A172 (cell line): ENCODE measurements at regions not wholly inside any gene's neighbourhood (a gene's known extent, or its start where the extent isn't known, plus 50 kb on each side); places are given as distances from the start of the nearest gene placed in this dataset.

Source experiments
- DNase-seq: peaks from one replicate; pipeline ENCODE4 v3.0.0-alpha.2; 2015; ENCODE audit warnings: low spot score

DNA sequence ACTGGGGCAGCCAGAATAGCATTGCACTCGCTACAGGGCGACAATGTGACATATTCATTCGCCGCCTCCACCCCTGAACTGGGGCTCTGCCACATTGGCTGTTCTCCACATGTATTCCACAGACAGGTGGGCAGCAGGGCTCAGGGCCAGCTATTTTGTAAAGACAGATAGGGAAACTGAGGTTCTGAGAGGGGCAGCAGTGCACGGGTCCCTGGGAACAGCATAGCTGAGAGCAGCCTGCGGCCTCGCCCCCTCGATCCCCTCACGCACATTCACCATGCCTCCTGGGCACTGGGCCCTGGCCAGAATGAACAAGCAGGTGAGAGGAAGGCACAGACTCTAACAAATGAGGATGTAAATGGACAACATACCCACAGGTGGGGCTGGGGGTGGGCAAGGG, 75.0 kb upstream of the SPATA12 start:
- DNase-seq = no peak

DNA sequence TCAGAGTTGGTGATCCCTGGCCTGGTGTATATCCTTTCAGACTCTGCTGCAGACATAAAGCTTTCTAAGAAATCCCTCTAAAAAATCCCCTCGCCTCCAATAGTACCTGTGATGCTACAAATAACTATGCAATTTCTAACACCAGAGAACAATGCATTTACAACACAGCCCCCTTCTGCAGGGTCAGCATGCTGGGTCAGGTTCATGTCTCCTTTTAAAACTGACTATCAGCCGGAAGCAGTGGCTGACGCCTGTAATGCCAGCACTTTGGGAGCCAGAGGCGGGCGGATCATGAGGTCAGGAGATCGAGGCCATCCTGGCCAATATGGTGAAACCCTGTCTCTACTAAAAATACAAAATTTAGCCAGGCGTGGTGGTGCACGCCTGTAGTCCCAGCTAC, 77.0 kb upstream of the SPATA12 start:
- DNase-seq = no peak

DNA sequence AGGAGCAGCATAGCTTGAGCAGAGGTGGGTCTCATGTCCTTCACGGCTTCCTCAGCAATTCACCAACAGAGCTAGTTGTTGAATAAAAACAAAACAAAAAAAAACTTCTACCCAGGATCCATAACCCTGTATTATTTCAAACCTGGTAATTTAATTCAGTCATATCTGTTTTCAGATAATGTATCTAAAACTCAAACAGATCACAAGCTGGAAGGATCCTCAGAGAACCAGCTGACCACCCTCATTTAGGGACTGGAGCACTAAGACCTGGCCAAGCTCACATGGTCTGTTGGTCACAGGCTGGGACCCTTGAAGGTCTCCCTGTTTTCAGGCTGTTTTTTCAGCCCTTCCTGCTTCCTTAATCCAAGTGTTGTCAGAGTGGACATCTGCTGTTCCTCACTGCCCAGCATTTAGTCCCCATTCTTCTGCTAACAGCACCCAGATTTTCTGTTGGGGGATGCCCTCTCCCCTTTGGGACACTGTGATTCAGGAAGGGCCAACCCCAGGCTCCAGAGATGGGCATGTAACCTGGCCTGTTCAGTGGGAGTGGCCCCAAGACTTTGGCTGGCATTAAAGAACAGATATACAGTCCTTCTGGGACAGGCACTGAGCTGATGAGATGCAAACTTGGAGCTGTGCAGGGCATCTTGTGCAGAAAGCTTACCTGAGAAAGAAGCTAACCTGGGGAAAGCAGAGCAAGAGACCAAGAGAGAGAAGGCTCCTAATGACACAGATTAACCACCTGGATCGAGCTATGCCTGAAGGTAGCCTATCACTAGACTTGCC, 78.8 kb upstream of the SPATA12 start:
- DNase-seq = no peak

DNA sequence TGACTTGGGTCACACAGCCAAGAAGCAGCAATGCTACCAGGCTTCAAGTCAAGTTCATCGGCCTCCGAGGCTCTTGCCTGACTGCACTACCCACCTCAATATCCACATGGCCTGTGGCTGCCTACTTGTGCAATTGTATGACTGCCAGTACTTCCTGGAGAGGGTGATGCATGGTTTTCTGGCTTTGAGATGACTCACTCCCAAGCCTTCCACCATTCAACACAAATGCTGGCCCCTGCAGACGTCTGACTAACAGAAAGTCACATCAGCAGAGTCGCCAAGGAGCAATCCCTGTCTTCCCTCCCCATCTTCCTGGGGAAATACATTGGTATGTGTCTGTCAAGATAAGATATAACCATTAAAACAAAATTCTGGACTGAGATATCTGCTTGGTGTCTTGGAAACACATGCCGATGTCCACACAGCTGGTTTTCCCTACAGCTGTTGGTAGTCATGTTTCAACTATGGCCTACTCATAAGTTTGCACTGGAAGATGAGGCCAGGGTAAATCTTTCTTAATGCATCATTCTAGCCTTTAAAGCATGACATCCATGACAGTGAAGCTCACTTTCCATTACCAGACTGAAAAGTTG, 79.6 kb upstream of the SPATA12 start:
- DNase-seq = peak; percentile 97

DNA sequence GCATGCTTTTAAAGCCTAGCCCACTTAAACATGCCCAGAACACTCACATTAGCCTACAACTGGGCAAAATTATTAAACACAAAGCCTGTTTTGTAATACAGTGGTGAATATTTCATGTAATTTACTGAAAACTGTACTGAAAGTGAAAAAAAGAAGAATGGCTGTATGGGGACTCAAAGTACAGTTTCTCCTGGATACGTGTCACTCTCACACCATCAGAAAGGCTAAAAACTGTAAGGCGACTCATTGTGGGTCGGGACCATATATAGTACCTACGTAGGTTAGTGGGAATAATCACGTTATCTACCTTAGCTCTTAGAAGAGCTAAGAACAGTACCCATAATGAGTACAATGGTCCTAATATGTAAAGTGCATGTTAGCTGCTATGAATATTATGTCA, 80.2 kb upstream of the SPATA12 start:
- DNase-seq = no peak

DNA sequence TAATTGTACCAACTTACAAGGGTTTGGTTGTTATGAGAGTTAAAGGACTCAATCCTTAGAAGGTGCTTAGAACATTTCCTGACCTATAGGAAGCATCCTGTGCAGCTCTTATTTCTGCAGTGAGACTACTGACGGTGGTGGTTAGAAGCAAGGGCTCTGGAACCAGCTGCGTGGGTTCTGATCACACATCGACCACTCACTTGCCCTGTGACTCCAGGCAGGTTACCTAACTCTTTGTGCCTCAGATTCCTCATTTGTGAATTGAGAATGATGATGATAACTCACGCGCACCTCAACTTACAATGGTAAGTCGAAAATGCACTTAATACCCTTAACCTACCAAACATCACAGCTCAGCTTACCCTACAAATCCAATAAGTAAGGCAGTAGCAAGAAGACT, 80.7 kb upstream of the SPATA12 start:
- no peak for DNase-seq

DNA sequence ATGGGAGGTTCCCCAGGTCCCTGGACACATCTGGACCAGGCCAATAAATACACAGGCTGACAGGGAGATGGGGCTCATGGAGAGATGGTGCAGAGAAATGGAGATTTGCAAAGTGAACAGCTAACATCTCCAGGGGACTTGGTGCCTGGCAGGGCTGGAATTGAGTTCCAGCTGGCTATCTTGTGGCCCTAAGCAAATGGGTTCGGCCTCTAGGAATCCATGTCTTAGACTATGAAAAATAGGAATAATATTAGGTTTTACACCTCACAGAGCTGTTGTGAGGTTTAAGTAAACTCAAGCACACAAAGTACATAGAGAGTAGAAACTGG, 82.9 kb upstream of the SPATA12 start:
- DNase-seq = no peak

DNA sequence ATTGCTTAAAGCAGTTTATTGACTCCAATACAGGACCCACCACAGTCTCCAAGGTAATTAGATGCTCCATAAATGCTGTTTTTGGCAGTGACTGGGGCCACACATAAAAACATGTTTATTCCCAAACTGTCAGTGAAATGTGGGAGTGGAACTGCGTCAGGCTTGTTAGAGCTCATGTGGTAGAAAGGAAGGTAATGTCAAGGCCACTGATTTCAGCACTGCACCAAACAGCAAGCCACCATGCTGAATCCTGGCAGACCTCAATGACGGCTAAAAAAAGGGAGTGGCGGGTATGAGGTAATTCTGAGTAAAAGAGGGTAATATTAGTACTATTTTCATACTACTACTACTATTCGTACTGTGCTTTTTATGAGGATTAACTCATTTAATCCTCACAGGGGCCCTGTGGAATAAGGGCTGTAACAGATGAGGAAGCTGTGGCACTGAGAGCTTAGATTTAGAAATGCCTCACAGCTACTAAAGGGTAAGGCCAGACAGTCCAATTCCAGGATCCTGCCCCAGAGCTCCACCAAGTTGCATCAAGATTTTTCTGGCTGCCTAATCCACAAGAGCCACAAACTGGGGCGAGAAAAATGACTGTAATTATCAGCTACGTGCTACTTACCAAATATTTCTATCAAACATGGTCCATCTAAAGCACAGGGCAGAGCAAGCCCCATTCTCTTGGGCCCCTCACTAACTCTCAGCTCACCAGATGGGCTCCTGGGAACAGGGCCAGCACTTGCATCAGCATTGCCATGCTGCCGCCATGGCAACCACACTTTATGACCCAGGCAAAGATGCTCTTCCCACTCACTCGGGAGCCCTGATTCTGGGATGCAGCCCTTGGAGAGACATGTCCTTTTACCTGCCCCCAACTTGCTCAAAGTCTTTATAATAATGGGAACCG, 83.6 kb upstream of the SPATA12 start:
- DNase-seq = no peak

DNA sequence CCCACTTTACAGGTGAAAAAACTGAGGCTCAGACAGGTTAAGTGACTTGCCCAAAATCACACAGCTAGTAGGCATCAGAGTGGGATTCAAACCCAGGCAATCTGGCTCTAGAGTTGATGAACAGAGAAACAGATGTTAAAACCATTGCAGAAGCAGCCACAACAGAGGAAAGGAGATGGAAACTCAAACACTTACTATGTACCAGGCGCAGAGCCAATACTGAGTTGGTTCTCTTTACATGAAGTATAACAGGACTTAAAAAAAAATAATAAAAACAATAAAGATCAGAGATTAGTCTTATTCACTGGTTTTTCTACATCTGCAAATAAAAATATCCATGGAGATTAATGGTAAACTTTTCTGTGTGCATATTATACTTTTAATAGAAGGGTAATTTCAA, 84.9 kb upstream of the SPATA12 start:
- no peak for DNase-seq

DNA sequence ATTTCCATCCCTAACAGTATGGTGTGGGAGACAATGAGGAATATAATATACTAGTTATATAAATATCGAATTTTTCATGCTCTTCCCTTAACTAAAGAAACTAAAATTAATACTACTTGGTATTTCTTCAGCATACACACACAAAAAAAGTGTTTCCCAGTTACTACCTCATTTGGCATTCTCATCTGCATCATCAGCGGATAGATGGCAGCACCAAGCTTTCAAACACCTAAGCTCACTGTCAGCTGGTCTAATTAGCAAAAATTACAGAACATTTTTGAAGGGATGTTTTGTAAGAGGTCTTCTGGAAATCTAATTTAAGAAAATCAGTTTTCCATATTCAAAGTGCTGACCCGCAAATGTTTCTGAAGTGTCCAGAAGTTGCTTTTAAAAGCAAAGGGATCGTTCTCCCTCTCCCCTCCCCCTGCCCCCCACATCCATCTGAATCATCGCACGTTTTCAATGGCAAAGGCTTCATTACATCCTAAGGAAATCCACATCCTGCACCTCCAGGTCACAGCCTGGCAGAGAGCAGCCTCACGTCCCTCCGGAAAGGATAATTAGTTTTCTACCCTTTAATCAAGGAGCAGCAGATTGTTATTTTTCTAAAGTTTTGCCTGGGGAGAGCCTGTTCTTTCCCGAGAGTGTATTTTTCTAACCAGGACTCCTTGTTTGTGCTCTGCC, 86.1 kb upstream of the SPATA12 start:
- peak; percentile 33 for DNase-seq

DNA sequence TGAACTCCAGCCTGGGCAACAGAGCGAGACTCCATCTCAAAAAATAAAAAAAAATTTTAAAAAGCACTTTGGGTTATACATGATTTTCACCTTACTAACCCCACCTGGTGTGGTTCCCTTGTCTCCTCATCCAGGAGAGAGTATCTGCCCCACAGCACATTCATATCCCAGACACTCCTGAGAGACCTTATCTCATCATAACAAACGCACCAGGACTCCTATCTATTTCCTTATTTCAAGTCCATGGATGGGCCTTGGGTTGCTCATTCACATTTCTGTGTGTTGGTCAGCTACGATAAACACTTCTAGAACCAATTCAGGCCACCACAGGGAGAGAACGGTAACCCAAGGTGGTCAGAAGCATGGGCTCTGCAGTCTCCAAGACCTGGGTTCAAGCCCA, 88.6 kb upstream of the SPATA12 start:
- DNase-seq = no peak

DNA sequence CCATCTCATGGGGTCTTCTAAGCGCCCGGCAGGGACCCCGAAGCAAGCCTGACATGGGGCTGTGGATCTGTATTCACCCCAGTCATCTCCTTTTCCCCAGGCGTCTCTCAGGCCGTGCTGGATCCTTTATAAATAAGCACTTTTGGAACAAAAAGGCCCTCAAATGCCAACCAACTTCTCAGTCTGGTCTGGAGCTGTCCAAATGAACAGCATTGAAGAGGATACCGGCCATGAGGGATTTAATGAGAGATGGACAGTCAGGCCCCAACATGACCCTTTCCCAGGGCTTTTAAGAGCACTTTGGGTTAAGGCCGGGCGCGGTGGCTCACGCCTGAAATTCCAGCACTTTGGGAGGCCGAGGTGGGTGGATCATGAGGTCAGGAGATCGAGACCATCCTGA, 89.2 kb upstream of the SPATA12 start:
- DNase-seq = no peak

DNA sequence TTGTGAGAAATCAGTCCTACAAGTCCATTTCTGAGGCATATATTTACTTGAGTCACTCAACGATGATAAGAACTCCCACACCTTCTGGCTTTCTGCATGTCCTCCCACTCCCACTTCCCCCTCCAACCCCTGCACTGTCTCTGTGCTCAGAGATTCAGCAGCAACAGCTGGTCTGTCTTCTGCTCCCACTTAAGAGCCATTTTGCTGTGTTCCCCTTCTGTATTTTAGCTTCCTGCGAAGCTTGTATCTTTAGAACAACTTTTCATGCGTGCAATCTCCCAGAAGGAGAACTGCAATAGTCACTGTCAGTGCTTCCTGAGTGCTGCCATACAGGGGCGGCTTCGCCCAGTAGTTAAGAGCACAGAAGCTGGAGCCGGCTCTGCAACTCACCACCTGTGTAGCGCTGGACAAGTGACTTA, 90.0 kb upstream of the SPATA12 start:
- no peak for DNase-seq

DNA sequence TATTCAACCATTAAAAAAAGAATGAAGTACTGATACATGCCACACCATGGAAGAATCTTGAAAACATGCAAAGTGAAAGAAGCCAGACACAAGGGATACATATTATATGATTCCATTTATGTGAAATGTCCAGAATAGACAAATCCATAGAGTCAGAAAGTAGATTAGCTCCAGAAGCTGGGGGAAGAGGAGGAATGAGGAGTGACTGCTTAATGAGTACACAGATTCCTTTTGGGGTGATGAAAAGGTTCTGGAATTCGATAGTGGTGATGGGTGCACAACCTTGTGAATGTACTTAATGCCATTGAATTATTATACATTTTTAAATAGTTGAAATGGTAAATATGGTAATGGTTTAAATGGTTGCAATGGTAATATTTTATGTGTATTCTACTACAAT, 90.6 kb upstream of the SPATA12 start:
- no peak for DNase-seq

DNA sequence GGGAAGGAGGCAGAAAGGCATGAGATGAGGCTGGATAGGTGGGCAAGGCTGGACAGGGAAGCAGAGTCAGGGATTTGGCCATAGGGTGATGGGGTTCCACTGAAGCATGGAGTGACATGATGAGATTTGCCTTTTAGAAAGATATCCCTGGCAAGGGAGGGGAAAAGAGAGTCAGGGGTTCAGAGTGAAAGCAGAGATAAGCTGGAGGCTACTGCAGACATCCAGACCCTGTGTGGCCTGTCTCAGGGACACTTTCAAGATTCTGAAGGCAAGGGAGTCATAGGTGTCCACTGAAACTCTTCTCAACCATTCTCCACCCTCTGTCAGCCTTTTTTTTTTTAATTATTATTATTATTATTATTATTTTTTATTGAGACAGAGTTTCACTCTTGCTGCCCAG, 94.0 kb upstream of the SPATA12 start:
- no peak for DNase-seq

DNA sequence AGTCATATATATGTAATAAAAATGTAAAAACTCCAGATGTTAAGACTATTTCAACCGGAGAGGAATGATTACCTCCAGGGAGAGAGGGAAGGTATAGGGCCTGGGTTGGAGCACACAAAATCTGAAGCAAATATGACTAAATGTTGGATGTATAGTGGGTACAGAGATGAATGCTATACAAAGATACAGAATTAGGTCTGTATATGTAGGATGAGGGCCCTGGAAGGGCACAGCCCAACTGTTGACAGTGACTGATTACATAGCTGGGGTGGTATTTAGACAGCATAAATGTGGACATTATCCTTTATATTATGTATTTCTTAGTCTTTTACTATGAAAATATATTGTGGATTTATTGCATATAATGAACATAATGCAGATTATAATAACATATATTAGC, 94.4 kb upstream of the SPATA12 start:
- DNase-seq = no peak

DNA sequence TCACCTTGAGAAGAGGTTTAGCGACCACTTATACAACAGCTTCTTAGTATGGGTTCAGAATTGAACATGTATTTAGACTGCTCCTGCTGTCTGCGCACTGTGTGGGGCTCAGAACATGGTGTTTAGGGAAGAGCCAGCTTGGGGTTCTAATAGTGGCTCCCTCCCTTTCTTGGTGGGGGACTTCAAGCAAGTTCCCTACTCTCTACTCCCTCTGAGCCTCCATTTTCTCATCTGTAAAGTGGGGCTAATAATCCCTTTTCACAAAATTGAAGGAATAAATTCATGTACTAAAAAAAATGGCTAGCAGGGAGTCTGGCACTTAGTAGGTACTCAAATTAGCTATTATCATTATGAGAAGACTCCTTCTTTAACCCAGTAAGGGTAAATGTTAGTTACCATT, 97.5 kb upstream of the SPATA12 start:
- DNase-seq = no peak

DNA sequence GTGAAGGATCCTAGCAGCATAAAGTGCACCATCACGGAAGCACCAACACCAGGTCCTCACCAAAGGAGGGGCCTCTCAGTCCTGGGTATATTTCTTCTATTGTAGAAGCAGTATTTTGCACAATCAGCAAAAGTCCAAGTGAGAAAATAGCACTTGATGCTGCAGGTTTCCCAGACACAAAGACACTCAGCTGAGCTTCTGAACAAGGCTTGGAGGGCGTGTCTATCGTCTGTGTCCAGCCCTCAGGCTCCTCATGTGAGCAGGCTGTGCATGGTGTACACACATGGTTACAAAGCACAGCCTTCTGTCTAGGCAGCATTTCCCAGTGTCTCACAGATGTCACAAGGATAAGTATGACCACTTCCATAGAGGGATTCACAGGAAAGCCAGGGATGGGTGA, 98.3 kb upstream of the SPATA12 start:
- no peak for DNase-seq

DNA sequence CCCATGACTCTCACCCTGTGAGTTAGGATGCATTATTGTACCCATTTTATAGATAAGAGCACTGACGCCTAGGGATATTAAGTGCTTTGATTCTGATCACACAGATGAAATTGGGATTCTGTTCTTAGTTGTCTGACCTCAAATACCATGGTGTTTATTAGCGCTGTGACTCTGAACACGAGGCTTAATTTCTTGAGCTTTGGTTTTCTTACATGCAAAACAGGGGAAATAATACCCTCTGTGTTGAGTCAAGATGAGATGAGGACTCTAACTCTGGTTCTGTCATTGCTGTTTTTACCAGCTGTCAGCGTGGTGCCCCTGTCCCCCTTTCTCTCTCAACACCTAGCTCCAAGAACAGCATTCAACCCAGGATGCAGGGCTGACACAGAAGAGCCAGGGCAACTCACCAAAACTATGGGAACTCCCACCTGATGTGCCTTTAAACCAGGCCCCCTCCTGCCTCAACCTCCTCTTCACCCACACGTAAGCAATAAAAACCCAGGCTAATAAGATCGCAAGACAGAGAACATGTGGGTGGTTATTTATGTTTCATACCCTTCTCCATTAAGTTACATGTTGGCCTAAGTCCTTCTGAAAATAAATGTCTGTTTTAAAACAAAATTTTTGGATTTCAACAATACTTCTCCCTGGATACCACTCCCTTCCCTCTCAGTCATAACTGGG, 100.1 kb upstream of the SPATA12 start:
- no peak for DNase-seq

DNA sequence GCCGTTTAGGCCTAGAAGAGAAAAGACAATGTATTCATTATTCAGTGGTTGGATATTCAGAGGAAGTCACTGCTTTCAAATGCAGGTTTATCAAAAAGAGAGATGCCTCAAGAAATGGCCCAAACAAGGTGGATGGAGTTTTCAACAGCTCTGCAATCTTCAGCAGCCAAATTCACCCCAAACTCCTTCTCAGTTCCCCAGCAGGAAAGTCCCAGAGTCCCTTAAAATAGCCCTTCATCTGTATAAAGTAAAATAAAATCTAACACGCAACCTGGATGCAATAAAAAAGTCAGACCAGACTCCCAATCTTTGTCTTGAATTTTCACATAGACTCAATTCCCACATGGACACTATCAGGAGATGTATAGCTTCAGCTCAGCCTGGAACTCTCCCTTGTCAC, 101.6 kb upstream of the SPATA12 start:
- DNase-seq = no peak

DNA sequence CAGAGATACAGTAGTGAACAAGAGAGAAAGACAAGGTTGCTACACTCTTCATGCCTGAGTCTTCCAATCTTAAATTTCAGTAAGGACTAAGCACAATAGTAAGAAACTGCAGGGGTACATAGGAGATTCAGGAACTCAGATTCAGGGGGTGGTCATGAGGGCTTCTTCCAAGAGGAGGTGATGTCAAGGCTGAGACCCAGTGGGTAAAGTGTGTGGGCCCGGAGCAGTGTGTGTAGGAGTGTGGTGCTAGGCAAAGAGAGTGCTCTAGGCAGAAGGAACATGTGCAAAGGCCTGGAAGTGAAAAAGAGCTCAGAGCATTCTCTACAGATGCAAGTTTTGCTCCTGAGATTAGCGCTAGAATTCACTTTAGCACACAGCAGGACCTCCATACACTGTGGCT, 102.9 kb upstream of the SPATA12 start:
- DNase-seq = no peak

DNA sequence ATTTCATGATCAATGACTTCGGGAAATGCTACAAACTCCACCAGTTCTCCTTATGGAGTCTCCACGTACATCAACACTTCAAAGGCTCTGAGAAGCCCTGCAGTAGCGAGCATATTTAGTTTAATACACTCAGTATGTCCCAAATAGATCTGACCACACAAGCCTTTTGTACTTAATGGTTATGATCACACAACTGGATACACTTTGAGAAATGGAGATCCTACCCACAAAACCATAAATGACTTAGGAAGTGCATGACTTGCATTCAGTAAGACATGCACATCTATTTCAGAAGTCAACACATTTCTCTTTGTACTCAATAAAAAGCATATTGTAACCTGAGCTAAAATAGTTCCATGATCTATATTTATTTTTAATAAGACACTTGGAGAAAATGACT, 103.6 kb upstream of the SPATA12 start:
- no peak for DNase-seq
